Epithelial cell of proximal tubule (primary cell): ENCODE measurements at regions not wholly inside any gene's neighbourhood (a gene's known extent, or its start where the extent isn't known, plus 50 kb on each side); places are given as distances from the start of the nearest gene placed in this dataset.
"Not testable (repeated sequence)": the region's sequence is repeated elsewhere in the genome, so short reads cannot be mapped to it uniquely, and the experiment has no call there.

Source experiments
- DNase-seq: peaks from one replicate; pipeline ENCODE4 v3.0.0-alpha.2; 2011; ENCODE audit warnings: low read depth
- H3K4me3 ChIP-seq: 2 replicates; pipeline ENCODE4 v1.5.1; 2011; ENCODE audit warnings: low read depth, mild to moderate bottlenecking, low read length
- TF ChIP-seq, protein P1 (sequence below): conservative IDR thresholded peaks from 2 replicates; pipeline ENCODE4 v1.5.1; 2012; ENCODE audit warnings: low read depth, mild to moderate bottlenecking, low read length

DNA sequence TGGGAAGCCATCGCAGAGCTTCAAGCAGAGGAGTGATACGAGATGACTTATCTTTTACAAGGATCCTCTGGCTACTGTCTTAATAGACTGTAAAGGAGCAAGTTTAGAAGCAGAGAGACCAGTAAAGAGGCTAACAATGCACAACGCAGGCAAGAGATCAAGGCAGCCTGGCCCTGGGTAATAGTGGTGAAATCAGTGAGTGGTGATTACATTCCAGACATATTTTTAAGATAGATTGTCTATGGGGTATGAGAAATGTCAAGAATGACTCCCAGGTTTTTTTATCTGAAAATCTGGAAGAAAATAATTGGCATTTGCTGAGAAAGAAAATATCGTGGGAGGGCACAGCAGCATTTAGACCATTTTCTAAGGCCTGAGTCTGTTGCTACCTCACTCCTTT, 213.6 kb upstream of the HTR1E start:
- H3K4me3 ChIP-seq: no peak overlapping the region
- TF ChIP-seq, protein P1, sequence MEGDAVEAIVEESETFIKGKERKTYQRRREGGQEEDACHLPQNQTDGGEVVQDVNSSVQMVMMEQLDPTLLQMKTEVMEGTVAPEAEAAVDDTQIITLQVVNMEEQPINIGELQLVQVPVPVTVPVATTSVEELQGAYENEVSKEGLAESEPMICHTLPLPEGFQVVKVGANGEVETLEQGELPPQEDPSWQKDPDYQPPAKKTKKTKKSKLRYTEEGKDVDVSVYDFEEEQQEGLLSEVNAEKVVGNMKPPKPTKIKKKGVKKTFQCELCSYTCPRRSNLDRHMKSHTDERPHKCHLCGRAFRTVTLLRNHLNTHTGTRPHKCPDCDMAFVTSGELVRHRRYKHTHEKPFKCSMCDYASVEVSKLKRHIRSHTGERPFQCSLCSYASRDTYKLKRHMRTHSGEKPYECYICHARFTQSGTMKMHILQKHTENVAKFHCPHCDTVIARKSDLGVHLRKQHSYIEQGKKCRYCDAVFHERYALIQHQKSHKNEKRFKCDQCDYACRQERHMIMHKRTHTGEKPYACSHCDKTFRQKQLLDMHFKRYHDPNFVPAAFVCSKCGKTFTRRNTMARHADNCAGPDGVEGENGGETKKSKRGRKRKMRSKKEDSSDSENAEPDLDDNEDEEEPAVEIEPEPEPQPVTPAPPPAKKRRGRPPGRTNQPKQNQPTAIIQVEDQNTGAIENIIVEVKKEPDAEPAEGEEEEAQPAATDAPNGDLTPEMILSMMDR: no peak
- no peak for DNase-seq

DNA sequence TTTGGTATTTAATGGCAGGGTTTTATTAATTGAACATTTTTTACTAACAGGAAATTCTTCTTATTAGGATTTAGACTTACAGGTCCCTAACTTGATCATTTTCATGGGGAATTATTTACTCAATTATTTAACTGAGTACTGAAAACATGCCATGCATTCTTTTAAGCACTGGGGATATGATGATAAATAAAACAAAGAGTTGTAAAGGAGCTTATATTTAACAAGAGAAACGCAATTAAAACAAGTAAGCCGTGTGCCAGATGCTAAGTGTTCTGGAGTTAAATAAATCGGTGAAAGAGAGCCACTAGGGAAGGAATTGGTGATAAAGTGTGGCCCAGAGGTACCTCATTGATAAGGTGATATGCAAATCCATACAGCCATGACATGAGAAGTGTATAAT, 214.2 kb upstream of the HTR1E start:
- DNase-seq: no peak
- TF ChIP-seq, protein P1: no peak

DNA sequence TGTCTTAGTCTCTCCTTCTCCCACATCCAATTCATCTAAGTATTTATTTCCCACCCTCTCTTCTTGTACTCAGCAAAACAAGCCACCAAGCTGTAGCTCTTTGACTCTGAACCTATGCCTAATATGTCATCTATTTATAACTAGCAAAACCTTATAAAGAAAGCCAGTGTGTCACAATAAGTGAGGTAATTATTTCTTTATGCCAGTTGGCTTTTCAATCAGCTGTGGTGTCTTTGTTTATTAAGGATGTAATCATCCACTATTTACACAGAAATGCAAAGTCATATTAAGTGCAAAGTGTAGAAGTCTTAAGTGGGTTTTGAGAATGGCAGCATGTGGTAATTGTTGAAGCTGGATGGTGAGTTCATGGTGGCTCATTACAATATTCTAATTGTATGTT, 215.2 kb upstream of the HTR1E start:
- TF ChIP-seq, protein P1: no peak
- no peak overlapping the region for H3K4me3 ChIP-seq
- DNase-seq: no peak

More for the DNA sequence above, 214.2 kb upstream of the HTR1E start:
- no peak overlapping the region for H3K4me3 ChIP-seq

DNA sequence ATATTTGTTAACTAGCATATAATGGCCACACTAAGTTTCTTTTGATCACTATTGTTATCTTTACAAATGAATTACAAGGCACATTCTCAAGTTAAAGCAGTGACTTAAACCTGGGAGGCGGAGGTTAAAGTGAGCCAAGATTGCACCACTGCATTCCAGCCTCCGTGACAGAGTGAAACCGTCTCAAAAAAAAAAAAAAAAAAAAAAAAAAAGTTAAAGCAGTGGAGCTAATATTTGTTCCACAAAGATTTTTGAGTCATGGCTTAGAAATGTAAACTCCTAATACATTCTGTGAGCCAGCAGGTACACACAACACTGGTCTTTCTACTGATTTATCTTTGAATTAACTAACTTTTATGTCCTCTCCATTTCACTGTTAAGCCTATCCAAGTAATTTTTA, 221.7 kb upstream of the HTR1E start:
- TF ChIP-seq, protein P1: no peak
- DNase-seq: no peak
- H3K4me3 ChIP-seq: no peak overlapping the region

DNA sequence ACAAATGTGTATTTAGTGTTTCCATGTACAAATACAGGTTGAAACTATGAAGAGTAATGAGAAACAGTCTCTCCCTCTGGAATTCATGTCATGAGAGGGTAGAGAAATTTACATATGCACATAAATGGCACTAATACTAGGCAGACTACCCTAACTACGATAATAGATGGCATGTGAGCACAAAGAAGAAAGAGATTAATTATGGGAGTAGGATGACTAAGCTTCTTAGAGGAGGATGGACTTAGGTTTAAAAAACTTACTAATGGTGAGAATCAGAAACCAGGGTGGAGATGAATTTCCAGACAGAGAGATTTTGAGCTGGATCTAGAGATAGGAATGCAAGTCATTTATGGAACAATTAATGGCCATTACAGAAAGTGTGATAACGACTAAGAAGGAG, 225.3 kb upstream of the HTR1E start:
- no peak for DNase-seq
- no peak overlapping the region for H3K4me3 ChIP-seq
- TF ChIP-seq, protein P1: no peak

GRCh38 chr6:86707545-86708120, 229.7 kb upstream of the HTR1E start:
- no peak for DNase-seq
- TF ChIP-seq, protein P1: no peak
- H3K4me3 ChIP-seq: no peak overlapping the region

DNA sequence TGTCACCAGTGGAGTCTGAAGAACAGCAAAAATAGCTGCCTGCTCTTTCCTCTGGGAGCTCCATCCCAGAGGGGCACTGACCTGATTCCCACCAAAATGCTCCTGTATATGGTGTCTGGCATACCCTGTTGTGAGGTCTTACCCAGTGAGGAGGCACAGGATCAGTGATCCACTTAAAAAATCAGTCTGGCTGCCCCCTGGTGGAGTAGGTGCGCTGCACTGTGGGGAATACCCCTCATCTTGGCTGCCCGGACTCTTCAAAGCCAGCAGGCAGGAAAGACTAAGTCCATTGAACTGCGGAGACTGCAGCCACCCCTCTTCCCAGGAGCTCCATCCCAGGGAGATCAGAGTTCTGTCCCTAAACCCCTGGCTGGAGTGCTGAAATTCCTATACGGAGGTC, 230.9 kb upstream of the HTR1E start:
- TF ChIP-seq, protein P1: no peak
- no peak overlapping the region for H3K4me3 ChIP-seq
- DNase-seq: no peak

GRCh38 chr6:86701228-86701627, 236.1 kb upstream of the HTR1E start:
- not testable (repeated sequence) for DNase-seq, H3K4me3 ChIP-seq
